Stomach (tissue), 8 donors: ENCODE measurements at regions not wholly inside any gene's neighbourhood (a gene's known extent, or its start where the extent isn't known, plus 50 kb on each side); places are given as distances from the start of the nearest gene placed in this dataset.

Experiments used
- DNase-seq, 2 donors: peaks; one replicate each; pipeline versions ENCODE4 v3.0.0 to v3.0.0-alpha.2; 2013 to 2019
- H3K27ac ChIP-seq, 5 donors: fragments of 200-600 bp in 4 of 5; sonication (generic) in 4 of 5; one replicate each; pipeline ENCODE4 v1.5.1; 2013 to 2019; ENCODE audit warnings: mild to moderate bottlenecking in 1 of 5, moderate library complexity in 1 of 5
- H3K27me3 ChIP-seq, 3 donors: fragments of 200-600 bp; sonication (generic); one replicate each; pipeline ENCODE4 v1.5.1; 2017 to 2019; ENCODE audit warnings: mixed run types in 1 of 3
- H3K36me3 ChIP-seq, 4 donors: fragments of 200-600 bp; sonication (generic); 1 replicate in 3 of 4; 2 replicates in 1 of 4; pipeline ENCODE4 v1.5.1; 2016 to 2019
- H3K4me1 ChIP-seq, 4 donors: fragments of 200-600 bp; sonication (generic); one replicate each; pipeline ENCODE4 v1.5.1; 2016 to 2019
- H3K4me3 ChIP-seq, 4 donors: fragments of 200-600 bp; sonication (generic) in 3 of 4; one replicate each; pipeline ENCODE4 v1.5.1; 2016 to 2019; ENCODE audit warnings: mild to moderate bottlenecking in 1 of 4
- H3K9me3 ChIP-seq, 4 donors: fragments of 200-600 bp; sonication (generic); one replicate each; pipeline ENCODE4 v1.5.1; 2016 to 2019
- EP300 ChIP-seq: sonication (generic); formaldehyde crosslinking; IDR thresholded peaks from one replicate; pipeline ENCODE4 v1.6.1; 2017; ENCODE audit warnings: antibody characterized with exemption
- POLR2A ChIP-seq, 4 donors: fragments of 450-650 bp; IDR thresholded peaks; one replicate each; pipeline ENCODE4 v1.6.1; 2016; ENCODE audit warnings: antibody characterized with exemption in 4 of 4, control low read depth in 2 of 4, mild to moderate bottlenecking in 1 of 4, moderate library complexity in 1 of 4
- POLR2AphosphoS5 ChIP-seq, 3 donors: sonication (generic); formaldehyde crosslinking; IDR thresholded peaks; one replicate each; pipeline ENCODE4 v1.6.1; 2016; ENCODE audit warnings: antibody characterized with exemption in 3 of 3
- WGBS, 5 donors: extraction: QIAGEN DNeasy Blood & Tissue Kit in 3 of 5; methylation state at CpG; one replicate each; pipeline versions ENCODE4 v1.1.5 to v1.1.7; 2013 to 2018; 5-methylcytosine and 5-hydroxymethylcytosine counted together
- intact Hi-C: fragments of 100-400 bp; cut with DNase I; formaldehyde crosslinking; loops from one replicate; pipeline ENCODE4 v1.15.1; 2023; ENCODE audit warnings: low total_unique reads
- TF ChIP-seq, protein P1 (sequence below), 7 experiments: fragments of 450-650 bp in 4 of 7; fragments of 200-600 bp in 3 of 7; sonication (generic) in 3 of 7; IDR thresholded peaks; one replicate each; pipeline ENCODE4 v1.5.1; 2016 to 2019; ENCODE audit warnings: antibody characterized with exemption in 7 of 7, control low read depth in 2 of 7, mild to moderate bottlenecking in 1 of 7
- donor health status: healthy with polysubstance abuse.
- donor health status: Bipolar disorder and iron deficiency.
- donor health status: healthy.

GRCh38 chr4:119752936-119753335 lies 124.3 kb upstream of the PDE5A start:
- TF ChIP-seq, protein P1, sequence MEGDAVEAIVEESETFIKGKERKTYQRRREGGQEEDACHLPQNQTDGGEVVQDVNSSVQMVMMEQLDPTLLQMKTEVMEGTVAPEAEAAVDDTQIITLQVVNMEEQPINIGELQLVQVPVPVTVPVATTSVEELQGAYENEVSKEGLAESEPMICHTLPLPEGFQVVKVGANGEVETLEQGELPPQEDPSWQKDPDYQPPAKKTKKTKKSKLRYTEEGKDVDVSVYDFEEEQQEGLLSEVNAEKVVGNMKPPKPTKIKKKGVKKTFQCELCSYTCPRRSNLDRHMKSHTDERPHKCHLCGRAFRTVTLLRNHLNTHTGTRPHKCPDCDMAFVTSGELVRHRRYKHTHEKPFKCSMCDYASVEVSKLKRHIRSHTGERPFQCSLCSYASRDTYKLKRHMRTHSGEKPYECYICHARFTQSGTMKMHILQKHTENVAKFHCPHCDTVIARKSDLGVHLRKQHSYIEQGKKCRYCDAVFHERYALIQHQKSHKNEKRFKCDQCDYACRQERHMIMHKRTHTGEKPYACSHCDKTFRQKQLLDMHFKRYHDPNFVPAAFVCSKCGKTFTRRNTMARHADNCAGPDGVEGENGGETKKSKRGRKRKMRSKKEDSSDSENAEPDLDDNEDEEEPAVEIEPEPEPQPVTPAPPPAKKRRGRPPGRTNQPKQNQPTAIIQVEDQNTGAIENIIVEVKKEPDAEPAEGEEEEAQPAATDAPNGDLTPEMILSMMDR (IDR thresholded peaks at IDR 0.05): no peak
- TF ChIP-seq POLR2A (IDR thresholded peaks at IDR 0.05): no peak
- TF ChIP-seq POLR2AphosphoS5 (IDR thresholded peaks at IDR 0.05): no peak
- no peak for TF ChIP-seq EP300
- intact Hi-C loops: no loop called here

DNA sequence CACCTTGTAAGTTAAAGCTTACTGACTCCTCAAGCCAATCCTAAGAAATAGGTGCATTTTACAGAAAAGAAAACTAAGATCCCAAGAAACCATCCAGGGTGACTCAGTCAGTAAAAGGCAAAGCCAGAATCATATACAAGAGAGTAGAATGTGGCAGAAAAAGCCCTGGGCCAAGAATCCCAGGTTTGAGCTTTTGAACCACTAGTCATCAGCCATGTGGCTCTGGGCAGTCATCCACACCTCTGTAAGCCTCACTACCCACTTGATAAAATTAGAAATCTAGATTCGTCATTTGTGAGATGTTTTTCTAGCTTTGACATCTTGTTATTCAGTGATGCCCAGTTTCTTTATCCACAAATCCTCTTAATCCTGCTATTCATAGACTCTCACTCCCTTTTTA lies 122.2 kb upstream of the PDE5A start:
- Histone ChIP-seq H3K27me3 (no peaks in the 10 kb centered on the region), H3K27ac (no peak overlapping the region), H3K4me3 (no peak overlapping the region), H3K36me3 (no peaks in the 10 kb centered on the region), H3K9me3 (no peaks in the 10 kb centered on the region), H3K4me1 (no peaks in the 10 kb centered on the region)
- WGBS, 5 donors: 44 to 80% (median 61%) methylated on average over 1 of the region's 1 CpG
- intact Hi-C loops: no loop called here
- DNase-seq: no peak
- TF ChIP-seq, protein P1 (IDR thresholded peaks at IDR 0.05): no peak
- TF ChIP-seq POLR2A (IDR thresholded peaks at IDR 0.05) (no peak), POLR2AphosphoS5 (IDR thresholded peaks at IDR 0.05) (no peak), EP300 (no peak)

More at GRCh38 chr4:119752936-119753335, 124.3 kb upstream of the PDE5A start:
- WGBS, 5 donors: 67 to 94% (median 92%) methylated on average over 2 of the region's 2 CpGs
- Histone ChIP-seq H3K4me3 (no peak overlapping the region), H3K27me3 (no peaks in the 10 kb centered on the region), H3K27ac (no peak overlapping the region), H3K36me3 (no peaks in the 10 kb centered on the region), H3K4me1 (no peaks in the 10 kb centered on the region), H3K9me3 (no peaks in the 10 kb centered on the region)
- DNase-seq: no peak

- Histone ChIP-seq H3K27ac (no peak overlapping the region), H3K36me3 (no peaks in the 10 kb centered on the region), H3K9me3 (no peaks in the 10 kb centered on the region), H3K4me1 (no peaks in the 10 kb centered on the region), H3K4me3 (no peak overlapping the region), H3K27me3 (no peaks in the 10 kb centered on the region)
- intact Hi-C loops: no loop called here
- no peak for TF ChIP-seq POLR2A (IDR thresholded peaks at IDR 0.05)
- TF ChIP-seq, protein P1 (IDR thresholded peaks at IDR 0.05): no peak
- no peak for TF ChIP-seq EP300
- TF ChIP-seq POLR2AphosphoS5 (IDR thresholded peaks at IDR 0.05): no peak
- DNase-seq: no peak
Measured at GRCh38 chr4:119750048-119750447, 121.4 kb upstream of the PDE5A start.

DNA sequence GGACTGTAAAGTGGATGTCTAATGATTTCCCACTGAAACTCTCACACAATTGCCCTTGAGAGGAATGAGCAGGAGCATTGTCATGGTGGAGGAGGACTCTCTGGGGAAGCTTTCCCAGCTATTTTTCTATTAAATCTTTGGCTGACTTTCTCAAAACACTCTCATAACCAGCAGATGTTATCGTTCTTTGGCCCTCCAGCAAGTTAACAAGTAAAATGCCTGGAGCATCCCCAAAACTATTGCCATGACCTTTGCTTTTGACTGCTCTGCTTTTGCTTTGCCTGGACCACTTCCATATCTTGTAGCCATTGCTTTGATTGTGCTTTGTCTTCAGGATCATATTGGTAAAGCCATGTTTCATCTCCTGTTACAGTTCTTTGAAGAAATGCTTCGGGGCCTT lies 120.2 kb upstream of the PDE5A start:
- Histone ChIP-seq H3K4me1 (no peaks in the 10 kb centered on the region), H3K27me3 (no peaks in the 10 kb centered on the region), H3K36me3 (no peaks in the 10 kb centered on the region), H3K9me3 (no peaks in the 10 kb centered on the region), H3K27ac (no peak overlapping the region), H3K4me3 (no peak overlapping the region)
- intact Hi-C loops: no loop called here
- DNase-seq: peak in 1 of 2 donors; percentile 45
- TF ChIP-seq POLR2A (IDR thresholded peaks at IDR 0.05): no peak
- TF ChIP-seq, protein P1 (IDR thresholded peaks at IDR 0.05): no peak
- no peak for TF ChIP-seq POLR2AphosphoS5 (IDR thresholded peaks at IDR 0.05)
- TF ChIP-seq EP300: no peak
- WGBS, 5 donors: 42 to 74% (median 61%) methylated on average over 2 of the region's 2 CpGs
